GM19240 (cell line): ENCODE measurements at regions not wholly inside any gene's neighbourhood (a gene's known extent, or its start where the extent isn't known, plus 50 kb on each side); places are given as distances from the start of the nearest gene placed in this dataset.

Source experiments
- DNase-seq: peaks from one replicate; pipeline ENCODE4 v3.0.0; 2011; ENCODE audit warnings: low spot score; ENCODE audit not compliant: insufficient read length

DNA sequence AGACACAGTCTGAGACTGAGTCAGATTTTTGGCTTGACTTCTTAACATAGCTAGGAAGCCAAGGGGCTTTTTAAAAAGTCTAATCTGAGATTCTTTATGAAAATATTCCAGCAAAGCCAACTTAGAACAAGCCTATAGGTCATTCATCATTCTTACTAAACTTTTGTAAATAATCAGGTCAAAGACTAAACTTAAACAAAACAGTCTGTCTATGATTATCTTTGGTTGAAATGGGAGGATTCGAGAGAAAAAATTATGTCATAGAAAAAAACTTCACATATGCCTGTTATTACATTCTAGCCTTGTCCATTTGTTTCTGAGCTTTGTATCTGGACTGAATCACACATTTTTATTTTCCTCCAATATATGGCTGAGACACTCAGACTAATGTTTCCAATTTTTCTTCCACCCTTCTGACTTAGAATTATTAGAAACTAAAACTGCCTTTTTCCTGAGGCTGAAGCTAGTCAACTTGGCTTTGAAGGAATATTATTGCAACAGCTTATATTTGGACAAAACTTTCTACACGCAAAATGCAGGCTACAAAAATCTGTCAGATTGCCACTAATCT lies 83.3 kb downstream of the ETS2 start:
- DNase-seq: no peak

DNA sequence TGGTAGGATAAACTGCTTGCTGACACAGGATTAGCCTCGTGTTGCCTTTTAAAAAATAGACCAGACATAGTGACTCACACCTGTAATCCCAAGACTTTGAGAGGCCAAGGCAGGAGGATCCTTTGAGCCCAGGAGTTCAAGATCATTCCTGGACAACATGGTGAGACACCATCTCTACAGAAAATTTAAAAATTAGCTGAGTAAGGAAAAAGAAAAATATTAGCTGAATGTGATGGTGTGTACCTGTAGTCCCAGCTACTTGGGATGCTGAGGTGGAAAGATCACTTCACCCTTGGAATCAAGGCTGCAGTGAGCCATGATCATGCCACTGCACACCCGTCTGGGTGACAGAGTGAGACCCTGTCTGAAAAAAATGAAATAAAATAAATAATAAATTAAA lies 82.0 kb downstream of the ETS2 start:
- DNase-seq: no peak

DNA sequence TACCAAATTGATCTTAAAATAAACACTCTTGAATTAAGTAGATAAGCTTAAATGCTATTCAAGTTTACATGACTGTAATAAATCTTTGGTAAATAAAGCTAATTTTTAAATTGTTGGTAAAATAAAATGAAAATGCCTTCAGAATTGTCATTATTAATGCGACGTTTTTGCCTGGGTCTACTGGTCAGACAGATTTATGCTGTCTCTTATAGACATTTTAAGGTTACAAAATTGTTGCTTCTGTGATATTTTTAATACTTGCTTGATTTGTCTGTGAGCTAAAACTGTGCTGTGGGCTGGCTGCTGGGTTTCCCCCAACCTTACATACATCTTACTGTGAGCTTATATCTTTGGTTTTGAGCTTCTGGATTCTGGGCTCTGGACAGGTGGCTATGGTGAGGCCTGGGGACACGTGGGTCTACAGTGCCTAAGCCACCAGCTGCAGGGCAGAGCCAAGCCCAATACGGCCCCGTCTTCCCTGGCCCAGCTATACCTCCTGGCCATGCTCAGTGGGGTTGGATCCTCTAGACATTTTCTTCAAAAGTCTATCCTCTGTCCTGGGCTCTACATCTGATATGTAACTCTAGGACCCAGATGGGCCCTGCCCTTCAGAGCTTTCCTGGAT lies 81.4 kb downstream of the ETS2 start:
- DNase-seq: no peak

DNA sequence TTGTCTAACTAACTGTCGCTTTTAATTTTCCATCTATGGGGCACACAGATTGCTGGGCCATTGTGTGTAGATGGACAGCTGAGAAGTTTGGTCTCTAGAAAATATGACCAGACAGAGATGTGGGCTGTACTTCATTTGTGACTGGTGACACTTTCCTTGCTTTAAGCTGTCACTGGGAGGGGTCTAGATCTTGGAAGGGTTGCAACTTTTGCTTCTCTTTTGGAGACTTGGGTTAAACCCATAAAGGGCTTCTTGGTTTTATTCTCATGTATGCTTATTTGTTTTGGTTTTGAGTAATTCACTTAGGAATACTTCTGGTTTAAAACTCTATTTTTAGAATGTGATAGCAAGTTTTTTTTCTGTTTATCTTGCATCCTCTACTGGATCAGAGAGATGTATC lies 80.2 kb downstream of the ETS2 start:
- no peak for DNase-seq

DNA sequence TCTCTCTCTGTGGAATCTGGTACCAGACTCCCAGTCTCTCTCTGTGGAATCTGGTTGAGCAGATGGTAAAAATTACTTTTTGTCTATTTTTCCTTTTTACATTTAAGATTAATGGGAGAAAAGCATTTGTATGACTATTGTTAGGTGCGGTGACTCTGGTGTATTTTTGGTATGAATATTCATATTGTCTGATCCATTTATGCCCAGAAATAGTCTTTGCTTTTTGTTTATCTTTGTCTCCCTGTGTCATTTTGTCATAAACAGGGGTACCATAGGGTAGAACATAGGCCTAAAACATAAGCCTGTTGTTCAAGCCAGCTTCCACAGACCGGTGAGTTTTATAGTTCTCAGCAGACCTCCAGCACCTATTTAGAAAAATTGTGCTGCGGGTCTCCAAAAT lies 78.7 kb downstream of the ETS2 start:
- DNase-seq: no peak

DNA sequence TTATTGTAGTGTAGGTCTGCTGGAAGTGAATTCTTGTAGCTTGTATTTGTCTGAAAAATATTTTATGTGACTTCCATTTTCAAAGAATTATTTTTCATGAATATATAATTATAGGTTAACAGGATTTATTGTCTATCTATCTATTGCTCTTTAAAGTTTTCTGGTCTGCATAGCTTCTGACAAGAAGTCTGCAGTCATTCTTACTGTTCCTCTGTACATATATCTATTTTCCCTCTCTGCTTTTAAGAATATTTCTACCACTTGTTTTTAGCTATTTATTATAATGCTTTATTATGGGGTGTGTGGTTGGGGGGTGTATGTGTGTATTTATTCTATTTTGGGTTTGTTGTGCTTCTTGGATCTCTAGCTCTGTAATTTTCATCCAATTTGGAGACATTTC lies 77.4 kb downstream of the ETS2 start:
- DNase-seq: no peak

DNA sequence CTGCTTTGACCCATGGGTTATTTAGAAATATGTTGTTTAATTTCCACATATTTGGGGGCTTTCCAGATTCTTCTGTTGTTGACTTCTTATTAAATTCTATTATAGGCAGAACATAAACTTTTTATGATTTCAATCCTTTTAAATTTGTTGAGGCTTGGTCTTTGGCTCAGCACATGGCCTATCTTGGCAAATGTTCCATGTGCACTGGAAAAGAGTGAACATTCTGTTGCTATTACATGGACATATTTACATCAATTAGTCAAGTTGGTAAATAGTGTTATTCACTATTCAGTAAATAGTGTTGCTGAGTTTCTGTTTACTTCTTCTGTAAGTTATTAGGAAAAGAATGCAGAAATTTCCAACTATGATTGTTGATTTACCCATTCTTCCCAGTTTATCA lies 75.4 kb downstream of the ETS2 start:
- no peak for DNase-seq

DNA sequence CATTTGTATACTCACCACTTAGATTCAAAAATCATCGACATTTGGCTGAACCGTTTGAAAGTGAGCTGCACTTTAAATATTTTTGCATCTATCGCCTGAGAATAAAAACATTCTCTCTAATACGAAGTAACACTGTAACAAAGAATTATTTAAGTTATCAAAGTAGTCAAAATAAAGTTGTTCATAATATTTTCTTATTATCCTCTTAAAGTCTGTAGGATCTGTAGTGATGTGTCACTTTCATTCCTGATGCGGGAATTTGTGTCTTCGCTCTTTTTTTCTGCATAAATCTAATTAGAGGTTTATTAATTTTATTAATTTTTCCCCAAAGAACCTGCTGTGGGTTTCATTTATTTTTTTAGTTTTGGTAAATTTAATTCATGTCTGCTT lies 74.8 kb downstream of the ETS2 start:
- no peak for DNase-seq

DNA sequence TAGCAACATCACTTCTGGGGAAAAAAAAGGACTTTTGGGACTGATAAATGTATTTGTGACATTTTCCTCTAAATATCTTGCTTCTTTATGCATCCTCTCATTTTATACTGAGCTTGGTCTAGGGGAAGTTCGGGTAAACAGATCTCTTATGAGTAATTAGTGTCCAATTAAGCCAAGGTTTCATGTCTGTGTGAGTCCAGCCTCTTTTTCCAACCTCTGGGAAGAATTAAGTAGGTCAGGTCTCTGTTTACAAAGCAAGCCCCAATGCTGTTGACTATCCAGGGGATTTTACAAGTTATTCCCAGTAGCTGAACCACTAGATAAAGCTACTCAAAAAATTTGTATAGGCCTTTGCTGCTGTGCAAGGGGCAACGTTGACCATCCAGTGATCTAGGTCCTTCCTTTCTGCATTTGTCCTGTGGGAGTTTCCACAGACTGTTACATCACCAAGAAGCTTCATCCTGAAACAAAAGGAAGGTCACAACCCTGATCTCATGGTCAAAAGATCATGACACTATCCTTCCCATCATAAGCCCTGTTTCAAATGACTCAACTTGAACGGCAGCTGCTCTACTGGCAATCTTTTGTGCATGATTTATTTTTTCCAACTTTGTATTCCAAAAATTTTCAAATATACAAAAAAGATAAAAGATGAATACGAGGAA lies 74.3 kb downstream of the ETS2 start:
- DNase-seq: no peak

DNA sequence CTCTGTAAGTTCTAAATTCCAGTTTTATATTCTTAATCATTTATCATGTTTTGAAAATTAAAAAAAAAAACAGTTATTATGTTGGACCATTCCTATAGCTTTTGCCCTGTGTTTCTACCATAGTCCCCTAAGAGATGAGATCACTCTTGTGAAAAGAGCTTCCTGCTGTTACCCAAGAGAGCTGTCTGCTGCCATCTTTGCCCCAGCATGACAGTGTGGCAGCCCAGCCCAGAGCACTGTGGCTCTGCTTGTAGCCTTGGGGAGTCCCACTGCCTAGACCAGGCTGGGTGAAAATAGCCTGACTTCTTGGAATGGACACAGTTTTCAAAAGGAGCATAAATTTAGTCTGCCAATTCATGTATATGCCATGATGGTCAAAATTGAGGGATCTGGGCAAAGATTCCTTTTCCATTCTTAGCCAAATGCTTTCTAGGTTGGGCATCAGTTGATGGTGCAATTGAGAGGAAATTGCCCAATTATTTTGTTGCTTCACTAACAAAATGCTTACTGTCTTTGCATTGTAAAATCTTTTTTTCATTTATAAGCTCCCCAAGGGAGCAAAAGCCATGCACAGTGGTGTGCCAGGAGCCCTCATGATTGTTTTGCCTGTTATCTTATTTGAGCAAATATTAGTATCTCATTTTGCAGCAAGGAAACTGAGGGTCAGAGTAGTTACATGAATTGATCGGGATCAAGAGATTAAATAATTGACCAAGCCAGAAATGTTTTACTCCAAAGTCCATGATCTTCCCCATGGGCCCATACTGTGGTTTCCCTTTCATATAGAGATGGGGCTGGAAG lies 72.8 kb downstream of the ETS2 start:
- no peak for DNase-seq

DNA sequence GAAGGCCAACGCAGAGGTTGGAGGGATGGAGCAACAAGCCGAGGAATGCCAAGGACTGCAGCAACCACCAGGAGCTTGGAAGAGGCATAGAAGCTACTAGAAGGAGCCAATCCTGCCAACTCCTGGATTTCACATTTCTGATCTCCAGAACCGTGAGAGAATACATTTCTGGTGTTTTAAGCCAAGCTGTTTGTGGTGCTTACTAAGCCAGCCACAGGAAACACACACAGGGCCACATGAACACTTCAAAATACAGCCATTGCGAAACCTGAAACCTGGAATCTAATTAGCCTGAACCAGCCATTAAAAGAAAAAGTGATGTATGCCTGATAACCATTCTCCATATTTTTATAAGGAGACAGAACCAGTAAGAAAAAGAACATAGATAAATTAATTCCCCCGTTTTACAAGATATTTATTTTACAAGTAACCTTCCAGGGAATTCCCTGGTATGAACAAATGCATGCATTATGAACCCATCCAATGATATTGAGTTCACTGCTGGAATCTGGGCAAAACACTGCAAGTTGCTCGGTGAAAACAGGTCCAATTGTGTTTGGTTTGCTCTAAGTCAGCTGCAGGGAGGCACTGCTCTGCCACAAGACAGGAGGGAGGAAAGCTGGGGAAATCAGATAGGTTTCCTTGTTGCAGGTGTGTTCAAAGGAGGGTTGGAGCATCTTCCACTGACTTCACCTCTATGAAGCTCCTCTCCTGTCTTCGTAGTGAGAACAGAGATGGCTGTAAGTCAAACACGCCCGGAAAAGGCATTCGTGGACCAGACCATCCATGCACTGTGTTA lies 70.2 kb downstream of the ETS2 start:
- DNase-seq: no peak
